Liver (tissue), 8 donors: ENCODE measurements at regions not wholly inside any gene's neighbourhood (a gene's known extent, or its start where the extent isn't known, plus 50 kb on each side); places are given as distances from the start of the nearest gene placed in this dataset.

Experiments used
- DNase-seq: peaks from one replicate; pipeline ENCODE4 v3.0.0-alpha.2; 2017; ENCODE audit warnings: low spot score
- H3K27ac ChIP-seq, 2 donors: one replicate each; pipeline ENCODE4 v1.7.0; 2013; ENCODE audit warnings: inconsistent platforms in 2 of 2, low read length in 2 of 2, control low read depth in 1 of 2, low read depth in 1 of 2, mild to moderate bottlenecking in 1 of 2
- H3K27me3 ChIP-seq, 4 donors: one replicate each; pipeline versions ENCODE4 v1.6.1 to v1.7.0; 2013; ENCODE audit warnings: low read length in 3 of 4, inconsistent platforms in 1 of 4, mild to moderate bottlenecking in 1 of 4, moderate library complexity in 1 of 4; ENCODE audit not compliant: control insufficient read depth in 4 of 4, insufficient read depth in 4 of 4
- H3K36me3 ChIP-seq, 4 donors: one replicate each; pipeline versions ENCODE4 v1.6.1 to v1.7.0; 2013; ENCODE audit warnings: low read length in 3 of 4, mild to moderate bottlenecking in 3 of 4, low read depth in 1 of 4, moderate library complexity in 1 of 4; ENCODE audit not compliant: control insufficient read depth in 4 of 4, insufficient read depth in 3 of 4
- H3K4me1 ChIP-seq, 4 donors: one replicate each; pipeline versions ENCODE4 v1.6.1 to v1.7.0; 2013; ENCODE audit warnings: low read length in 3 of 4, mild to moderate bottlenecking in 3 of 4, moderate library complexity in 1 of 4; ENCODE audit not compliant: control insufficient read depth in 4 of 4, insufficient read depth in 4 of 4
- H3K4me3 ChIP-seq, 3 donors: one replicate each; pipeline versions ENCODE4 v1.6.1 to v1.7.0; 2013; ENCODE audit warnings: low read length in 3 of 3, control low read depth in 1 of 3, low read depth in 1 of 3, mild to moderate bottlenecking in 1 of 3
- H3K9ac ChIP-seq, 2 donors: one replicate each; pipeline ENCODE4 v1.7.0; 2013; ENCODE audit warnings: low read length in 2 of 2, mild to moderate bottlenecking in 2 of 2, moderate library complexity in 2 of 2, control low read depth in 1 of 2, low read depth in 1 of 2
- H3K9me3 ChIP-seq, 4 donors: one replicate each; pipeline versions ENCODE4 v1.6.1 to v1.7.0; 2013; ENCODE audit warnings: low read length in 3 of 4; ENCODE audit not compliant: control insufficient read depth in 4 of 4
- CTCF ChIP-seq: fragments of 150-350 bp; IDR thresholded peaks from 2 replicates; pipeline ENCODE4 v1.5.1; 2017; ENCODE audit warnings: improper control_type of control experiment, low read depth, low read length; ENCODE audit not compliant: missing input control
- EGR1 ChIP-seq, 2 donors: IDR thresholded peaks; 2 replicates each; pipeline ENCODE4 v1.6.1; 2016 to 2018; ENCODE audit warnings: antibody characterized with exemption in 2 of 2, low read depth in 2 of 2
- FOXA1 ChIP-seq: IDR thresholded peaks from 2 replicates; pipeline ENCODE4 v1.6.1; 2016; ENCODE audit warnings: antibody characterized with exemption
- FOXA2 ChIP-seq: IDR thresholded peaks from 2 replicates; pipeline ENCODE4 v1.6.1; 2016; ENCODE audit warnings: antibody characterized with exemption
- GABPA ChIP-seq, 2 donors: IDR thresholded peaks in 1 of 2; conservative IDR thresholded peaks in 1 of 2; 2 replicates each; pipeline ENCODE4 v1.6.1; 2016; ENCODE audit warnings: antibody characterized with exemption in 2 of 2, mild to moderate bottlenecking in 1 of 2, moderate library complexity in 1 of 2
- HNF4A ChIP-seq, 2 donors: conservative IDR thresholded peaks; 2 replicates each; pipeline ENCODE4 v1.6.1; 2016; ENCODE audit warnings: antibody characterized with exemption in 2 of 2, mild to moderate bottlenecking in 2 of 2
- HNF4G ChIP-seq: IDR thresholded peaks from 2 replicates; pipeline ENCODE4 v1.6.1; 2016; ENCODE audit warnings: antibody characterized with exemption
- NR2F2 ChIP-seq: IDR thresholded peaks from 2 replicates; pipeline ENCODE4 v1.6.1; 2016; ENCODE audit warnings: antibody characterized with exemption
- RAD21 ChIP-seq, 2 donors: IDR thresholded peaks; 2 replicates each; pipeline ENCODE4 v1.6.1; 2016; ENCODE audit warnings: antibody characterized with exemption in 2 of 2, mild to moderate bottlenecking in 2 of 2
- REST ChIP-seq: IDR thresholded peaks from 2 replicates; pipeline ENCODE4 v1.6.1; 2016; ENCODE audit warnings: antibody characterized with exemption, mild to moderate bottlenecking
- RXRA ChIP-seq, 2 donors: IDR thresholded peaks; 2 replicates each; pipeline ENCODE4 v1.6.1; 2017 to 2018; ENCODE audit warnings: antibody characterized with exemption in 2 of 2, mild to moderate bottlenecking in 1 of 2
- SP1 ChIP-seq: IDR thresholded peaks from 2 replicates; pipeline ENCODE4 v1.6.1; 2018; ENCODE audit warnings: antibody characterized with exemption, mild to moderate bottlenecking
- TAF1 ChIP-seq: conservative IDR thresholded peaks from 2 replicates; pipeline ENCODE4 v1.6.1; 2016; ENCODE audit warnings: antibody characterized with exemption, mild to moderate bottlenecking
- YY1 ChIP-seq: IDR thresholded peaks from 2 replicates; pipeline ENCODE4 v1.6.1; 2016; ENCODE audit warnings: antibody characterized with exemption, mild to moderate bottlenecking
- ZBTB33 ChIP-seq: IDR thresholded peaks from 2 replicates; pipeline ENCODE4 v1.6.1; 2016; ENCODE audit warnings: antibody characterized with exemption
- WGBS: extraction: QIAGEN DNeasy Blood & Tissue Kit; methylation state at CpG from one replicate; pipeline ENCODE4 v1.1.7; 2013; 5-methylcytosine and 5-hydroxymethylcytosine counted together
- TF ChIP-seq, protein P1 (sequence below): IDR thresholded peaks from 2 replicates; pipeline ENCODE4 v1.6.1; 2016; ENCODE audit warnings: antibody characterized with exemption
- TF ChIP-seq, protein P2 (sequence below): IDR thresholded peaks from 2 replicates; pipeline ENCODE4 v1.6.1; 2016; ENCODE audit warnings: antibody characterized with exemption
- donor health status: healthy.
- donor health status: healthy.
- donor health status: healthy.
- donor health status: healthy.
- donor health status: healthy.

GRCh38 chr7:84490661-84491060, 296.1 kb upstream of the SEMA3A start:
- H3K27ac ChIP-seq, result no peak overlapping the region
- no peak overlapping the region for H3K4me3 ChIP-seq
- H3K9ac ChIP-seq, result no peak overlapping the region
- TF ChIP-seq SP1, result no peak
- no peak for TF ChIP-seq FOXA2
- no peak for TF ChIP-seq YY1
- TF ChIP-seq REST, result no peak
- TF ChIP-seq, protein P1, sequence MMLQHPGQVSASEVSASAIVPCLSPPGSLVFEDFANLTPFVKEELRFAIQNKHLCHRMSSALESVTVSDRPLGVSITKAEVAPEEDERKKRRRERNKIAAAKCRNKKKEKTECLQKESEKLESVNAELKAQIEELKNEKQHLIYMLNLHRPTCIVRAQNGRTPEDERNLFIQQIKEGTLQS, result no peak
- no peak for TF ChIP-seq RXRA (IDR thresholded peaks at IDR 0.05)
- TF ChIP-seq TAF1, result no peak
- TF ChIP-seq HNF4A (conservative IDR thresholded peaks at IDR 0.05), result no peak
- no peak for TF ChIP-seq FOXA1
- no peak for TF ChIP-seq NR2F2
- TF ChIP-seq EGR1 (IDR thresholded peaks at IDR 0.05; ENCODE audit: low read depth in 2 of 2), result no peak
- no peak for TF ChIP-seq RAD21 (IDR thresholded peaks at IDR 0.05)
- TF ChIP-seq ZBTB33, result no peak
- TF ChIP-seq, protein P2, sequence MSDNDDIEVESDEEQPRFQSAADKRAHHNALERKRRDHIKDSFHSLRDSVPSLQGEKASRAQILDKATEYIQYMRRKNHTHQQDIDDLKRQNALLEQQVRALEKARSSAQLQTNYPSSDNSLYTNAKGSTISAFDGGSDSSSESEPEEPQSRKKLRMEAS, result no peak
- no peak for TF ChIP-seq HNF4G
- TF ChIP-seq GABPA (IDR thresholded peaks at IDR 0.05 in 1 of 2, conservative IDR thresholded peaks at IDR 0.05 in 1 of 2), result no peak
- no peak for TF ChIP-seq CTCF
- 90% methylated on average over 6 of the region's 6 CpGs for WGBS
- H3K27me3 ChIP-seq, result peaks cover 0 to 2% (median 0%) of the 10 kb centered on the region in 4 donors
- no peaks in the 10 kb centered on the region for H3K36me3 ChIP-seq
- H3K9me3 ChIP-seq, result no peaks in the 10 kb centered on the region
- no peak for DNase-seq
- peaks cover 0 to 1% (median 0%) of the 10 kb centered on the region in 4 donors for H3K4me1 ChIP-seq
